ENCODE measurements at regions not wholly inside any gene's neighbourhood (a gene's known extent, or its start where the extent isn't known, plus 50 kb on each side); places are given as distances from the start of the nearest gene placed in this dataset.

GRCh38 chr3:106827515-106828213 lies 549.6 kb upstream of the CCDC54 start:
- no peak for TF ChIP-seq CTCF (IDR thresholded peaks at IDR 0.05; ENCODE audit: low read depth, low read length, missing control alignments)
- Histone ChIP-seq H3K4me3 (ENCODE audit: low read depth, low read length) (no peak overlapping the region), H3K27me3 (replicated peaks) (no peaks in the 10 kb centered on the region), H3K36me3 (replicated peaks) (no peaks in the 10 kb centered on the region), H3K27ac (peak overlapping the region; percentile 76)
- in situ Hi-C loops (cut with HindIII; ENCODE audit: low pct_ligation_motif_present, low sequenced_read_pairs): no loop called here
- DNase-seq: no peak

GRCh38 chr3:106829206-106829605 lies 548.0 kb upstream of the CCDC54 start:
- Histone ChIP-seq H3K27me3 (replicated peaks) (no peaks in the 10 kb centered on the region), H3K36me3 (replicated peaks) (no peaks in the 10 kb centered on the region), H3K4me3 (ENCODE audit: low read depth, low read length) (no peak overlapping the region), H3K27ac (no peak overlapping the region)
- in situ Hi-C loops (cut with HindIII; ENCODE audit: low pct_ligation_motif_present, low sequenced_read_pairs): no loop called here
- DNase-seq: no peak
- no peak for TF ChIP-seq CTCF (IDR thresholded peaks at IDR 0.05; ENCODE audit: low read depth, low read length, missing control alignments)

GRCh38 chr3:106830334-106830733 lies 546.9 kb upstream of the CCDC54 start:
- Histone ChIP-seq H3K27ac (no peak overlapping the region), H3K27me3 (replicated peaks) (no peaks in the 10 kb centered on the region), H3K4me3 (ENCODE audit: low read depth, low read length) (no peak overlapping the region), H3K36me3 (replicated peaks) (no peaks in the 10 kb centered on the region)
- DNase-seq: no peak
- TF ChIP-seq CTCF (IDR thresholded peaks at IDR 0.05; ENCODE audit: low read depth, low read length, missing control alignments): no peak
- in situ Hi-C loops (cut with HindIII; ENCODE audit: low pct_ligation_motif_present, low sequenced_read_pairs): no loop called here

GRCh38 chr3:106836906-106837305 lies 540.3 kb upstream of the CCDC54 start:
- no peak for DNase-seq
- no peaks in the 10 kb centered on the region for H3K27me3 ChIP-seq (replicated peaks)
- no peak overlapping the region for H3K4me3 ChIP-seq (ENCODE audit: low read depth, low read length)
- no peak for TF ChIP-seq CTCF (IDR thresholded peaks at IDR 0.05; ENCODE audit: low read depth, low read length, missing control alignments)
- in situ Hi-C loops (cut with HindIII; ENCODE audit: low pct_ligation_motif_present, low sequenced_read_pairs): no loop called here
- H3K36me3 ChIP-seq (replicated peaks): no peaks in the 10 kb centered on the region
- H3K27ac ChIP-seq: no peak overlapping the region

- Histone ChIP-seq H3K27me3 (replicated peaks) (no peaks in the 10 kb centered on the region), H3K27ac (no peak overlapping the region), H3K4me3 (ENCODE audit: low read depth, low read length) (no peak overlapping the region), H3K36me3 (replicated peaks) (no peaks in the 10 kb centered on the region)
- in situ Hi-C loops (cut with HindIII; ENCODE audit: low pct_ligation_motif_present, low sequenced_read_pairs): no loop called here
- no peak for DNase-seq
- TF ChIP-seq CTCF (IDR thresholded peaks at IDR 0.05; ENCODE audit: low read depth, low read length, missing control alignments): no peak
Measured at GRCh38 chr3:106837616-106838015, 539.6 kb upstream of the CCDC54 start.

All from brain microvascular endothelial cell (primary cell).